NT2/D1 (cell line): ENCODE measurements at regions not wholly inside any gene's neighbourhood (a gene's known extent, or its start where the extent isn't known, plus 50 kb on each side); places are given as distances from the start of the nearest gene placed in this dataset.

Experiments used
- YY1 ChIP-seq: IDR thresholded peaks from 2 replicates; pipeline ENCODE4 v1.6.1; 2011; ENCODE audit not compliant: insufficient read length, insufficient read depth
- ZNF274 ChIP-seq: IDR thresholded peaks from 2 replicates; pipeline ENCODE4 v1.6.1; 2011; ENCODE audit warnings: mild to moderate bottlenecking, low read depth, low read length

- no peak for TF ChIP-seq YY1
- no peak for TF ChIP-seq ZNF274
Observed at GRCh38 chr3:162175878-162176277, 679.3 kb downstream of the OTOL1 start.
